HCT116 (cell line): ENCODE measurements at regions not wholly inside any gene's neighbourhood (a gene's known extent, or its start where the extent isn't known, plus 50 kb on each side); places are given as distances from the start of the nearest gene placed in this dataset.

Source experiments
- ATAC-seq: fragments of 200-7000 bp; cut with Tn5 transposase; 2 replicates; pipeline ENCODE4 v1.9.1; 2020; ENCODE audit warnings: mild to moderate bottlenecking, moderate library complexity
- BruUV-seq: library from RNA; stranded (reverse); fragments of 400-500 nt; replicated peaks from 2 replicates; lab custom pipeline; 2021; lab: Mats Ljungman, UMichigan
- CTCF ChIA-PET: fragments of 300-600 bp; sonication (Branson Sonifier 250); formaldehyde crosslinking; loops from one replicate; lab custom pipeline; 2021; ENCODE audit warnings: antibody characterized with exemption; lab: Charles Lee
- POLR2A ChIA-PET: fragments of 300-600, 350-600 bp; sonication (Branson Sonifier 250); formaldehyde crosslinking; loops from one replicate; lab custom pipeline; 2021; ENCODE audit warnings: antibody characterized with exemption; lab: Charles Lee
- RAD21 ChIA-PET, 2 experiments: fragments of 300-600 bp; sonication (Branson Sonifier 250); formaldehyde crosslinking; loops; one replicate each; lab custom pipeline; 2023; ENCODE audit warnings: low total read pairs in 2 of 2; ENCODE audit not compliant: uncharacterized antibody in 2 of 2, unreplicated experiment in 2 of 2, low non-redundant PET in 1 of 2; lab: Charles Lee
- DNase-seq: peaks from one replicate; pipeline ENCODE4 v3.0.0-alpha.2; 2010; ENCODE audit warnings: low read depth, low spot score
- H2AFZ ChIP-seq: fragments of 200-600 bp; shearing (Covaris generic), sonication (generic); 2 replicates; pipeline ENCODE4 v1.6.1; 2017; ENCODE audit warnings: low read depth, mixed run types, mixed read lengths, antibody characterized with exemption, low read length; ENCODE audit not compliant: poor library complexity, severe bottlenecking
- H3K27ac ChIP-seq: 2 replicates; pipeline ENCODE4 v1.5.1; 2012; ENCODE audit warnings: low read depth, low read length
- H3K27me3 ChIP-seq: fragments of 200-600 bp; sonication (generic); 2 replicates; pipeline ENCODE4 v1.6.1; 2016; ENCODE audit warnings: mixed run types, low read length, mixed read lengths; ENCODE audit not compliant: insufficient read depth
- H3K36me3 ChIP-seq, 2 experiments: fragments of 200-500 bp in 1 of 2; fragments of 200-600 bp in 1 of 2; sonication (Bioruptor generic) in 1 of 2; sonication (generic) in 1 of 2; 2 replicates each; pipeline versions ENCODE4 v1.5.1 to v1.6.1; 2014 to 2016; ENCODE audit warnings: low read length in 2 of 2, inconsistent platforms in 1 of 2, mixed read lengths in 1 of 2, mixed run types in 1 of 2; ENCODE audit not compliant: insufficient read depth in 2 of 2, control insufficient read depth in 1 of 2
- H3K4me1 ChIP-seq, 2 experiments: fragments of 200-600 bp in 1 of 2; sonication (generic) in 1 of 2; 2 replicates each; pipeline versions ENCODE4 v1.5.1 to v1.6.1; 2012 to 2017; ENCODE audit warnings: low read length in 2 of 2, inconsistent platforms in 1 of 2, mild to moderate bottlenecking in 1 of 2, mixed read lengths in 1 of 2, mixed run types in 1 of 2, moderate library complexity in 1 of 2; ENCODE audit not compliant: insufficient read depth in 2 of 2, control insufficient read depth in 1 of 2
- H3K4me2 ChIP-seq: fragments of 200-600 bp; sonication (generic); 2 replicates; pipeline ENCODE4 v1.6.1; 2017; ENCODE audit warnings: mixed run types, low read length, mixed read lengths
- H3K4me3 ChIP-seq, 2 experiments: fragments of 200-600 bp in 1 of 2; sonication (generic) in 1 of 2; replicated peaks in 1 of 2; 2 replicates each; pipeline ENCODE4 v1.5.1; 2011 to 2016; ENCODE audit warnings: low read length in 2 of 2, control low read depth in 1 of 2, low read depth in 1 of 2, mild to moderate bottlenecking in 1 of 2, mixed read lengths in 1 of 2, mixed run types in 1 of 2
- H3K79me2 ChIP-seq: fragments of 200-600 bp; sonication (generic); 2 replicates; pipeline ENCODE4 v1.6.1; 2017; ENCODE audit warnings: mild to moderate bottlenecking, mixed run types, low read length, moderate library complexity, mixed read lengths; ENCODE audit not compliant: insufficient read depth
- H3K9ac ChIP-seq: fragments of 200-600 bp; sonication (generic); 2 replicates; pipeline ENCODE4 v1.6.1; 2016; ENCODE audit warnings: low read length, mixed read lengths
- H3K9me2 ChIP-seq: fragments of 200-600 bp; sonication (generic), shearing (Covaris generic); 2 replicates; pipeline ENCODE4 v1.6.1; 2017; ENCODE audit warnings: mixed run types, mild to moderate bottlenecking, moderate library complexity; ENCODE audit not compliant: insufficient read depth
- H3K9me3 ChIP-seq, 2 experiments: fragments of 200-500 bp in 1 of 2; fragments of 200-600 bp in 1 of 2; sonication (Bioruptor generic) in 1 of 2; sonication (generic) in 1 of 2; 2 replicates each; pipeline ENCODE4 v1.6.1; 2014 to 2017; ENCODE audit warnings: low read length in 2 of 2, mixed read lengths in 2 of 2, inconsistent platforms in 1 of 2, low read depth in 1 of 2, mild to moderate bottlenecking in 1 of 2, mixed run types in 1 of 2, moderate library complexity in 1 of 2; ENCODE audit not compliant: control insufficient read depth in 1 of 2, insufficient read depth in 1 of 2
- H4K20me1 ChIP-seq: fragments of 200-600 bp; sonication (generic), shearing (Covaris generic); 2 replicates; pipeline ENCODE4 v1.6.1; 2017; ENCODE audit warnings: mixed run types, mild to moderate bottlenecking, moderate library complexity; ENCODE audit not compliant: insufficient read depth
- CEBPB ChIP-seq: IDR thresholded peaks from 2 replicates; pipeline ENCODE4 v1.6.1; 2012; ENCODE audit warnings: low read depth
- CTCF ChIP-seq, 3 experiments: fragments of 200-600 bp in 1 of 3; sonication (generic) in 1 of 3; IDR thresholded peaks in 2 of 3; conservative IDR thresholded peaks in 1 of 3; 2 replicates each; pipeline ENCODE4 v1.5.1; 2012 to 2017; ENCODE audit warnings: low read depth in 2 of 3, low read length in 2 of 3, antibody characterized with exemption in 1 of 3, borderline replicate concordance in 1 of 3, control low read depth in 1 of 3, mild to moderate bottlenecking in 1 of 3, mixed read lengths in 1 of 3, mixed run types in 1 of 3, moderate library complexity in 1 of 3; ENCODE audit not compliant: insufficient read depth in 1 of 3
- EGR1 ChIP-seq: IDR thresholded peaks from 2 replicates; pipeline ENCODE4 v1.6.1; 2012; ENCODE audit warnings: low read depth
- EZH2 ChIP-seq: fragments of 200-600 bp; sonication (generic); IDR thresholded peaks from 2 replicates; pipeline ENCODE4 v1.6.1; 2017; ENCODE audit warnings: antibody characterized with exemption, mixed run types
- FOSL1 ChIP-seq: IDR thresholded peaks from 2 replicates; pipeline ENCODE4 v1.6.1; 2012; ENCODE audit warnings: low read depth
- RAD21 ChIP-seq: IDR thresholded peaks from 2 replicates; pipeline ENCODE4 v1.6.1; 2012; ENCODE audit warnings: low read depth, mild to moderate bottlenecking
- ZBTB33 ChIP-seq: IDR thresholded peaks from 2 replicates; pipeline ENCODE4 v1.6.1; 2011; ENCODE audit warnings: mild to moderate bottlenecking, low read length, moderate library complexity; ENCODE audit not compliant: insufficient replicate concordance; ENCODE audit errors: extremely low read depth
- ZFX ChIP-seq: fragments of 450-650 bp; IDR thresholded peaks from 2 replicates; pipeline ENCODE4 v1.6.1; 2017
- ZNF274 ChIP-seq: fragments of 200-500 bp; sonication (Bioruptor generic); IDR thresholded peaks from 2 replicates; pipeline ENCODE4 v1.6.1; 2014; ENCODE audit warnings: mild to moderate bottlenecking, low read depth, low read length, inconsistent platforms
- intact Hi-C: fragments of 100-400 bp; cut with micrococcal nuclease; formaldehyde crosslinking; loops from 2 replicates; pipeline ENCODE4 v1.10.0; 2022

- Histone ChIP-seq H3K4me2 (no peak overlapping the region), H3K4me1 (no peaks in the 10 kb centered on the region), H4K20me1 (no peaks in the 10 kb centered on the region), H3K27ac (no peak overlapping the region), H3K9ac (no peak overlapping the region), H3K9me2 (no peaks in the 10 kb centered on the region), H3K36me3 (no peaks in the 10 kb centered on the region), H3K79me2 (no peaks in the 10 kb centered on the region), H3K9me3 (peaks cover 3 to 27% of the 10 kb centered on the region in 2 experiments; a peak in 3 of 4 replicates), H3K4me3 (no peak overlapping the region), H2AFZ (no peak overlapping the region), H3K27me3 (no peaks in the 10 kb centered on the region)
- DNase-seq = no peak
- CTCF ChIA-PET = no interaction called here
- TF ChIP-seq FOSL1 (no peak), ZFX (no peak), ZNF274 (no peak), EZH2 (no peak), EGR1 (no peak), CEBPB (no peak), RAD21 (no peak), ZBTB33 (no peak), CTCF (IDR thresholded peaks at IDR 0.05 in 2 of 3, conservative IDR thresholded peaks at IDR 0.05 in 1 of 3; ENCODE audit: borderline replicate concordance in 1 of 3, insufficient read depth in 1 of 3, low read depth in 2 of 3, low read length in 2 of 3) (no peak)
- no TSS peak for BruUV-seq
- no peak for ATAC-seq
- POLR2A ChIA-PET = no interaction called here
- intact Hi-C loops = no loop called here
- RAD21 ChIA-PET = no interaction called here
Measured at GRCh38 chr11:81941998-81942397, 791.7 kb downstream of the FAM181B start.
